HEK293 (cell line): ENCODE measurements at regions not wholly inside any gene's neighbourhood (a gene's known extent, or its start where the extent isn't known, plus 50 kb on each side); places are given as distances from the start of the nearest gene placed in this dataset.
A peak's percentile ranks its signal among the peaks of the same experiment; 100 is the strongest.

ENCODE experiments used
- CTCF ChIA-PET: fragments of 350-600 bp; formaldehyde crosslinking; extraction: SDS; loops from one replicate; lab custom pipeline; 2021; ENCODE audit warnings: antibody characterized with exemption; lab: Yijun Ruan, JAX
- POLR2A ChIA-PET: fragments of 300-600 bp; formaldehyde crosslinking; extraction: SDS; loops from one replicate; lab custom pipeline; 2020; ENCODE audit warnings: antibody characterized with exemption, inconsistent platforms; lab: Yijun Ruan, JAX
- H3K27ac ChIP-seq: fragments of 200-500 bp; sonication (Bioruptor generic); 2 replicates; pipeline ENCODE4 v1.5.1; 2014; ENCODE audit warnings: low read depth, low read length, control low read depth, inconsistent platforms; ENCODE audit errors: extremely low read depth
- H3K36me3 ChIP-seq, 2 experiments: fragments of 200-500 bp in 1 of 2; sonication (Bioruptor generic) in 1 of 2; 1 replicate in 1 of 2; 2 replicates in 1 of 2; pipeline ENCODE4 v1.5.1; 2014 to 2017; ENCODE audit warnings: inconsistent platforms in 2 of 2, low read length in 2 of 2; ENCODE audit not compliant: control insufficient read depth in 2 of 2, insufficient read depth in 1 of 2
- H3K4me1 ChIP-seq: fragments of 200-500 bp; sonication (Bioruptor generic); 2 replicates; pipeline ENCODE4 v1.5.1; 2014; ENCODE audit warnings: mild to moderate bottlenecking, low read length, inconsistent platforms; ENCODE audit not compliant: control insufficient read depth, insufficient read depth
- H3K4me3 ChIP-seq: 2 replicates; pipeline ENCODE4 v1.5.1; 2011; ENCODE audit warnings: low read depth, mild to moderate bottlenecking, control low read depth, low read length, moderate library complexity
- H3K9me3 ChIP-seq: fragments of 200-500 bp; sonication (Bioruptor generic); 2 replicates; pipeline ENCODE4 v1.5.1; 2014; ENCODE audit warnings: low read depth, low read length, inconsistent platforms; ENCODE audit not compliant: control insufficient read depth, insufficient read depth
- HIC1 ChIP-seq: fragments of 450-650 bp; formaldehyde crosslinking; IDR thresholded peaks from 2 replicates; pipeline ENCODE4 v1.5.1; 2016; ENCODE audit warnings: missing biosample characterization, missing genetic modification characterization
- KLF1 ChIP-seq: fragments of 450-650 bp; formaldehyde crosslinking; IDR thresholded peaks from 2 replicates; pipeline ENCODE4 v1.5.1; 2016; ENCODE audit warnings: missing biosample characterization, missing genetic modification characterization
- PATZ1 ChIP-seq: fragments of 450-650 bp; formaldehyde crosslinking; IDR thresholded peaks from 2 replicates; pipeline ENCODE4 v1.5.1; 2016; ENCODE audit warnings: missing biosample characterization, missing genetic modification characterization
- PRDM1 ChIP-seq: fragments of 450-650 bp; formaldehyde crosslinking; IDR thresholded peaks from 2 replicates; pipeline ENCODE4; 2016; ENCODE audit warnings: missing biosample characterization, missing genetic modification characterization
- SALL2 ChIP-seq: fragments of 450-650 bp; formaldehyde crosslinking; IDR thresholded peaks from 2 replicates; pipeline ENCODE4 v1.5.0; 2017; ENCODE audit warnings: missing biosample characterization, mild to moderate bottlenecking, missing genetic modification characterization, borderline replicate concordance
- TSHZ1 ChIP-seq: fragments of 450-650 bp; formaldehyde crosslinking; IDR thresholded peaks from 2 replicates; pipeline ENCODE4 v1.5.1; 2016; ENCODE audit warnings: missing biosample characterization, missing genetic modification characterization, borderline replicate concordance
- ZBTB26 ChIP-seq: fragments of 450-650 bp; formaldehyde crosslinking; optimal IDR thresholded peaks from 2 replicates; pipeline ENCODE3; 2016; ENCODE audit warnings: missing biosample characterization, mild to moderate bottlenecking, missing genetic modification characterization
- ZIC2 ChIP-seq: fragments of 450-650 bp; formaldehyde crosslinking; IDR thresholded peaks from 2 replicates; pipeline ENCODE4 v1.5.1; 2016; ENCODE audit warnings: missing biosample characterization, missing genetic modification characterization
- ZNF132 ChIP-seq: fragments of 450-650 bp; formaldehyde crosslinking; IDR thresholded peaks from 2 replicates; pipeline ENCODE4 v1.5.1; 2017; ENCODE audit warnings: missing biosample characterization, missing genetic modification characterization, borderline replicate concordance
- ZNF239 ChIP-seq: fragments of 450-650 bp; formaldehyde crosslinking; IDR thresholded peaks from 2 replicates; pipeline ENCODE4 v1.5.1; 2016; ENCODE audit warnings: missing biosample characterization, missing genetic modification characterization
- ZNF24 ChIP-seq: fragments of 450-650 bp; formaldehyde crosslinking; IDR thresholded peaks from 2 replicates; pipeline ENCODE4 v1.5.1; 2016; ENCODE audit warnings: missing biosample characterization, missing genetic modification characterization
- ZNF266 ChIP-seq: fragments of 450-650 bp; formaldehyde crosslinking; IDR thresholded peaks from 2 replicates; pipeline ENCODE4 v1.5.1; 2016; ENCODE audit warnings: missing biosample characterization, missing genetic modification characterization, low read depth
- ZNF292 ChIP-seq: fragments of 450-650 bp; formaldehyde crosslinking; IDR thresholded peaks from 2 replicates; pipeline ENCODE4 v1.5.1; 2016; ENCODE audit warnings: low read depth, missing biosample characterization, missing genetic modification characterization, borderline replicate concordance
- ZNF560 ChIP-seq: fragments of 450-650 bp; formaldehyde crosslinking; IDR thresholded peaks from 2 replicates; pipeline ENCODE4 v1.5.1; 2017; ENCODE audit warnings: missing biosample characterization, missing genetic modification characterization, borderline replicate concordance
- ZNF621 ChIP-seq: fragments of 450-650 bp; formaldehyde crosslinking; IDR thresholded peaks from 2 replicates; pipeline ENCODE4 v1.5.1; 2017; ENCODE audit warnings: missing biosample characterization, missing genetic modification characterization
- ZNF658 ChIP-seq: fragments of 450-650 bp; formaldehyde crosslinking; IDR thresholded peaks from 2 replicates; pipeline ENCODE4; 2016; ENCODE audit warnings: missing biosample characterization, missing genetic modification characterization
- ZNF701 ChIP-seq: fragments of 450-650 bp; formaldehyde crosslinking; IDR thresholded peaks from 2 replicates; pipeline ENCODE4 v1.5.1; 2016; ENCODE audit warnings: missing biosample characterization, missing genetic modification characterization

- Histone ChIP-seq H3K4me3 (no peak overlapping the region), H3K9me3 (no peaks in the 10 kb centered on the region), H3K36me3 (no peaks in the 10 kb centered on the region), H3K4me1 (no peaks in the 10 kb centered on the region), H3K27ac (no peak overlapping the region)
- ChIA-PET CTCF (no interaction called here), POLR2A (no interaction called here)
- TF ChIP-seq ZNF24 = no peak
- TF ChIP-seq ZNF239 (tag by site-specific recombination) = peak; percentile 46; the same call in 1 of the 2 replicates
These were observed 299.2 kb downstream of the MN1 start for GRCh38 chr22:27502327-27502726.

GRCh38 chr22:27504360-27505253 is 296.9 kb downstream of the MN1 start:
- no peak overlapping the region for H3K27ac ChIP-seq
- TF ChIP-seq ZIC2 (tag by site-specific recombination) = peak; percentile 85
- TF ChIP-seq ZBTB26 (tag by site-specific recombination) = no peak
- POLR2A ChIA-PET = no interaction called here

GRCh38 chr22:27507111-27507611 is 294.4 kb downstream of the MN1 start:
- Histone ChIP-seq H3K9me3 (no peaks in the 10 kb centered on the region), H3K27ac (no peak overlapping the region), H3K4me3 (no peak overlapping the region), H3K36me3 (no peaks in the 10 kb centered on the region), H3K4me1 (no peaks in the 10 kb centered on the region; the same call in 1 of the 2 replicates)
- POLR2A ChIA-PET = no interaction called here
- CTCF ChIA-PET = interaction anchor here (1.2 kb wide), 1 partner anchor 102 kb away, joined by 3 read pairs; no protein-coding TSS in a partner anchor
- TF ChIP-seq ZNF658 (no peak), ZNF560 (no peak), ZNF701 (tag by site-specific recombination) (no peak), PATZ1 (tag by site-specific recombination) (no peak), ZNF621 (no peak), KLF1 (tag by site-specific recombination) (no peak), PRDM1 (no peak), ZNF132 (tag by site-specific recombination) (no peak), ZNF266 (no peak), HIC1 (tag by site-specific recombination) (no peak), SALL2 (tag by site-specific recombination) (no peak), TSHZ1 (tag by site-specific recombination) (no peak), ZNF292 (tag by site-specific recombination) (no peak)

More at GRCh38 chr22:27504360-27505253, 296.9 kb downstream of the MN1 start:
- H3K36me3 ChIP-seq = no peaks in the 10 kb centered on the region
- H3K9me3 ChIP-seq = no peaks in the 10 kb centered on the region
- H3K4me1 ChIP-seq = no peaks in the 10 kb centered on the region
- CTCF ChIA-PET = no interaction called here
- no peak overlapping the region for H3K4me3 ChIP-seq
